IMR-90 (cell line): ENCODE measurements at regions not wholly inside any gene's neighbourhood (a gene's known extent, or its start where the extent isn't known, plus 50 kb on each side); places are given as distances from the start of the nearest gene placed in this dataset.
A peak's percentile ranks its signal among the peaks of the same experiment; 100 is the strongest.

Source experiments
- ATAC-seq: fragments of 200-7000 bp; cut with Tn5 transposase; 2 replicates; pipeline ENCODE4 v1.9.1; 2020; ENCODE audit warnings: low read depth, mild to moderate bottlenecking, moderate library complexity
- BruUV-seq: library from RNA; stranded (reverse); fragments of 400-500 nt; replicated peaks from 2 replicates; lab custom pipeline; 2021; lab: Mats Ljungman, UMichigan
- CTCF ChIA-PET: fragments of 300-600 bp; formaldehyde crosslinking; extraction: SDS; loops from one replicate; lab custom pipeline; 2021; ENCODE audit warnings: antibody characterized with exemption; lab: Yijun Ruan, JAX
- POLR2A ChIA-PET: fragments of 300-600 bp; sonication (Branson Sonifier 250); formaldehyde crosslinking; loops from one replicate; lab custom pipeline; 2022; ENCODE audit warnings: antibody characterized with exemption; ENCODE audit not compliant: unreplicated experiment; lab: Charles Lee
- DNase-seq: peaks from one replicate; pipeline ENCODE4 v3.0.0; 2013
- H2AFZ ChIP-seq: replicated peaks from 2 replicates; pipeline ENCODE3; 2013; ENCODE audit warnings: low read length, mild to moderate bottlenecking; ENCODE audit not compliant: poor library complexity
- H2AK5ac ChIP-seq: 2 replicates; pipeline ENCODE4 v1.6.1; 2013; ENCODE audit warnings: low read depth, low read length, inconsistent platforms
- H2AK9ac ChIP-seq: replicated peaks from 2 replicates; pipeline ENCODE3; 2013; ENCODE audit warnings: mild to moderate bottlenecking, low read depth, low read length, moderate library complexity; ENCODE audit not compliant: poor library complexity
- H2BK120ac ChIP-seq: 2 replicates; pipeline ENCODE4 v1.6.1; 2013; ENCODE audit warnings: low read depth, low read length, inconsistent platforms
- H2BK15ac ChIP-seq: 3 replicates; pipeline ENCODE4 v1.6.1; 2013; ENCODE audit warnings: low read depth, low read length, inconsistent platforms
- H2BK20ac ChIP-seq: 2 replicates; pipeline ENCODE4 v1.6.1; 2013; ENCODE audit warnings: low read depth, mild to moderate bottlenecking, inconsistent platforms, low read length, moderate library complexity
- H2BK5ac ChIP-seq: 2 replicates; pipeline ENCODE4 v1.6.1; 2013; ENCODE audit warnings: mild to moderate bottlenecking, low read depth, low read length, inconsistent platforms; ENCODE audit not compliant: poor library complexity, severe bottlenecking
- H3K14ac ChIP-seq: replicated peaks from 2 replicates; pipeline ENCODE4 v1.6.1; 2013; ENCODE audit warnings: low read depth, low read length, inconsistent platforms
- H3K18ac ChIP-seq: 2 replicates; pipeline ENCODE4 v1.6.1; 2013; ENCODE audit warnings: low read depth, low read length, control low read depth
- H3K23ac ChIP-seq: 2 replicates; pipeline ENCODE4 v1.6.1; 2013; ENCODE audit warnings: low read depth, low read length, inconsistent platforms
- H3K27ac ChIP-seq: 2 replicates; pipeline ENCODE4 v1.5.1; 2013; ENCODE audit warnings: mild to moderate bottlenecking, control low read depth, low read length; ENCODE audit not compliant: insufficient read depth
- H3K27me3 ChIP-seq: 2 replicates; pipeline ENCODE4 v1.6.1; 2013; ENCODE audit warnings: low read length; ENCODE audit not compliant: control insufficient read depth, insufficient read depth
- H3K36me3 ChIP-seq: 2 replicates; pipeline ENCODE4 v1.6.1; 2013; ENCODE audit warnings: low read length, mixed read lengths; ENCODE audit not compliant: control insufficient read depth, insufficient read depth
- H3K4ac ChIP-seq: 2 replicates; pipeline ENCODE4 v1.6.1; 2013; ENCODE audit warnings: low read depth, low read length, inconsistent platforms
- H3K4me1 ChIP-seq: 2 replicates; pipeline ENCODE4 v1.6.1; 2013; ENCODE audit warnings: low read length, mixed read lengths; ENCODE audit not compliant: control insufficient read depth, insufficient read depth
- H3K4me2 ChIP-seq: 2 replicates; pipeline ENCODE4 v1.6.1; 2013; ENCODE audit warnings: low read depth, mild to moderate bottlenecking, control low read depth, low read length, moderate library complexity
- H3K4me3 ChIP-seq: 2 replicates; pipeline ENCODE4 v1.5.1; 2013; ENCODE audit warnings: low read depth, mild to moderate bottlenecking, control low read depth, low read length, moderate library complexity; ENCODE audit not compliant: insufficient read depth
- H3K56ac ChIP-seq: 2 replicates; pipeline ENCODE4 v1.6.1; 2013; ENCODE audit warnings: low read length, inconsistent platforms; ENCODE audit not compliant: insufficient read depth; ENCODE audit errors: extremely low read depth
- H3K79me1 ChIP-seq, 2 experiments: 2 replicates each; pipeline ENCODE4 v1.6.1; 2013; ENCODE audit warnings: low read length in 2 of 2, inconsistent platforms in 1 of 2, low read depth in 1 of 2
- H3K9ac ChIP-seq: 2 replicates; pipeline ENCODE4 v1.6.1; 2013; ENCODE audit warnings: low read depth, low read length, control low read depth
- H3K9me1 ChIP-seq: 2 replicates; pipeline ENCODE4 v1.6.1; 2013; ENCODE audit warnings: low read length, inconsistent platforms; ENCODE audit not compliant: insufficient read depth
- H3K9me3 ChIP-seq: 2 replicates; pipeline ENCODE4 v1.6.1; 2013; ENCODE audit warnings: low read length; ENCODE audit not compliant: control insufficient read depth, insufficient read depth
- H4K20me1 ChIP-seq: 2 replicates; pipeline ENCODE4 v1.6.1; 2013; ENCODE audit warnings: low read length, inconsistent platforms; ENCODE audit not compliant: insufficient read depth
- H4K5ac ChIP-seq: 2 replicates; pipeline ENCODE4 v1.6.1; 2013; ENCODE audit warnings: mild to moderate bottlenecking, low read depth, low read length, control low read depth
- H4K8ac ChIP-seq, 2 experiments: 2 replicates each; pipeline ENCODE4 v1.6.1; 2013; ENCODE audit warnings: low read depth in 2 of 2, low read length in 2 of 2, control low read depth in 1 of 2, inconsistent platforms in 1 of 2
- H4K91ac ChIP-seq: 2 replicates; pipeline ENCODE4 v1.6.1; 2013; ENCODE audit warnings: low read depth, low read length, inconsistent platforms; ENCODE audit not compliant: insufficient read depth
- CEBPB ChIP-seq: IDR thresholded peaks from 2 replicates; pipeline ENCODE4 v1.6.1; 2012; ENCODE audit warnings: low read depth, low read length, improper control_type of control experiment
- CHD1 ChIP-seq: IDR thresholded peaks from 2 replicates; pipeline ENCODE4 v1.6.1; 2012; ENCODE audit warnings: low read depth, low read length, improper control_type of control experiment
- MAFK ChIP-seq: IDR thresholded peaks from 2 replicates; pipeline ENCODE4 v1.6.1; 2012; ENCODE audit warnings: low read depth, low read length, improper control_type of control experiment
- MXI1 ChIP-seq: IDR thresholded peaks from 2 replicates; pipeline ENCODE4 v1.6.1; 2012; ENCODE audit warnings: low read depth, mild to moderate bottlenecking, low read length, moderate library complexity, borderline replicate concordance
- NFE2L2 ChIP-seq: fragments of 150-350 bp; IDR thresholded peaks from 2 replicates; pipeline ENCODE4 v1.6.1; 2016; ENCODE audit warnings: low read depth, mild to moderate bottlenecking, low read length
- POLR2A ChIP-seq: IDR thresholded peaks from 2 replicates; pipeline ENCODE4 v1.6.1; 2012; ENCODE audit warnings: mild to moderate bottlenecking, low read depth, low read length
- RAD21 ChIP-seq: IDR thresholded peaks from 2 replicates; pipeline ENCODE4 v1.6.1; 2012; ENCODE audit warnings: low read length, improper control_type of control experiment
- RFX5 ChIP-seq: IDR thresholded peaks from 2 replicates; pipeline ENCODE4 v1.8.0; 2012; ENCODE audit warnings: low read depth, mild to moderate bottlenecking, low read length, moderate library complexity
- SMC3 ChIP-seq: fragments of 150-350 bp; IDR thresholded peaks from 2 replicates; pipeline ENCODE4 v1.6.1; 2016; ENCODE audit warnings: low read depth, mild to moderate bottlenecking, antibody characterized with exemption, low read length, moderate library complexity
- WGBS, 2 experiments: methylation state at CpG; one replicate each; pipeline versions ENCODE4 v1.1.5 to v1.1.7; 2013; ENCODE audit warnings: missing lambda C conversion rate in 2 of 2; ENCODE audit not compliant: insufficient read length in 1 of 2; ENCODE audit errors: extremely low coverage in 2 of 2; 5-methylcytosine and 5-hydroxymethylcytosine counted together
- dilution Hi-C: fragments of 300-500 bp; cut with HindIII; formaldehyde crosslinking; loops from one replicate; pipeline ENCODE4 v1.14.3; 2018; ENCODE audit warnings: low sequenced_read_pairs; ENCODE audit not compliant: unreplicated experiment
- in situ Hi-C: fragments of 300-500 bp; cut with MboI; formaldehyde crosslinking; loops from 3 replicates; pipeline ENCODE4 v1.14.3; 2019; ENCODE audit warnings: low sequenced_read_pairs, inconsistent platforms, mixed read lengths
- intact Hi-C: fragments of 100-400 bp; cut with micrococcal nuclease; formaldehyde crosslinking; loops from 2 replicates; pipeline ENCODE4 v1.10.0; 2022

GRCh38 chr7:13538669-13539068 is 450.8 kb downstream of the ETV1 start:
- no peaks in the 10 kb centered on the region for H3K9me1 ChIP-seq
- no peak overlapping the region for H3K27ac ChIP-seq
- DNase-seq = peak; percentile 20
- H2BK20ac ChIP-seq = no peak overlapping the region
- ChIA-PET CTCF (no interaction called here), POLR2A (no interaction called here)
- no peak overlapping the region for H3K18ac ChIP-seq
- no peaks in the 10 kb centered on the region for H3K36me3 ChIP-seq
- H2AK9ac ChIP-seq = no peak overlapping the region
- no peak overlapping the region for H3K14ac ChIP-seq
- no peaks in the 10 kb centered on the region for H3K27me3 ChIP-seq
- dilution Hi-C loops (no loop called here), in situ Hi-C loops (loop anchor here (25.0 kb wide), 1 partner anchor 474 kb away; no protein-coding TSS in a partner anchor), intact Hi-C loops (no loop called here)
- H3K23ac ChIP-seq = no peak overlapping the region
- no peak for TF ChIP-seq CEBPB
- TF ChIP-seq RFX5 = no peak
- TF ChIP-seq CHD1 = no peak
- TF ChIP-seq POLR2A = no peak
- no peak for TF ChIP-seq SMC3
- no peak for TF ChIP-seq NFE2L2
- TF ChIP-seq MAFK = no peak
- no peak for TF ChIP-seq RAD21
- no peak for TF ChIP-seq MXI1
- no peaks in the 10 kb centered on the region for H3K79me1 ChIP-seq
- no peak overlapping the region for H3K9ac ChIP-seq
- H4K5ac ChIP-seq = no peak overlapping the region
- H2BK15ac ChIP-seq = no peak overlapping the region
- no peak overlapping the region for H4K8ac ChIP-seq
- WGBS, 2 experiments = no CpG with 5 or more reads among the region's 6 CpGs
- H3K4me2 ChIP-seq = no peak overlapping the region
- BruUV-seq = no TSS peak
- no peak overlapping the region for H3K56ac ChIP-seq
- H2BK120ac ChIP-seq = no peak overlapping the region
- no peak overlapping the region for H4K91ac ChIP-seq
- H2AK5ac ChIP-seq = no peak overlapping the region
- H4K20me1 ChIP-seq = no peaks in the 10 kb centered on the region
- H3K4me3 ChIP-seq = no peak overlapping the region
- no peaks in the 10 kb centered on the region for H3K4me1 ChIP-seq
- ATAC-seq = no peak
- H2BK5ac ChIP-seq = no peak overlapping the region
- no peak overlapping the region for H3K4ac ChIP-seq
- no peak overlapping the region for H2AFZ ChIP-seq
- no peaks in the 10 kb centered on the region for H3K9me3 ChIP-seq
